ENCODE measurements at regions not wholly inside any gene's neighbourhood (a gene's known extent, or its start where the extent isn't known, plus 50 kb on each side); places are given as distances from the start of the nearest gene placed in this dataset.
"Not testable (repeated sequence)": the region's sequence is repeated elsewhere in the genome, so short reads cannot be mapped to it uniquely, and the experiment has no call there.

DNA sequence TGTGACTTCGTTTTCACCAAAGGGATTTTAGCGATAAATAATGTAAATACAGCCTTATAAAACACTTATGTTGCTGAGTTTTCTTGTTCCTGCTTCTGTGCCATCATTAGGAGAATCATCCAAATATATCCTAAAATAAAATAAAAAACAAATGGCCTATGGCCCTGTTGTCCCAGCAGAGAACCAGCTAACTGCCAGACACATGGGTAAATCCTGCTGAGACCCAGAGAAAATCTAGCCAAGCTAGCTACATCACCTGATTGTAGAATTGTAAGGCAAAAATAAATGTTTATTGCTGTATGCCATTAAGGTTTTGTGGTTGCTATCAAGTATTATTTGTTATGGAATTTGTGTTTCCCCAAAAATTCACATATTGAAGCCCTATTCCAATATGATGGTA is 631.2 kb upstream of the SYNCRIP start:
- no peak for DNase-seq (ENCODE audit: low read depth)

DNA sequence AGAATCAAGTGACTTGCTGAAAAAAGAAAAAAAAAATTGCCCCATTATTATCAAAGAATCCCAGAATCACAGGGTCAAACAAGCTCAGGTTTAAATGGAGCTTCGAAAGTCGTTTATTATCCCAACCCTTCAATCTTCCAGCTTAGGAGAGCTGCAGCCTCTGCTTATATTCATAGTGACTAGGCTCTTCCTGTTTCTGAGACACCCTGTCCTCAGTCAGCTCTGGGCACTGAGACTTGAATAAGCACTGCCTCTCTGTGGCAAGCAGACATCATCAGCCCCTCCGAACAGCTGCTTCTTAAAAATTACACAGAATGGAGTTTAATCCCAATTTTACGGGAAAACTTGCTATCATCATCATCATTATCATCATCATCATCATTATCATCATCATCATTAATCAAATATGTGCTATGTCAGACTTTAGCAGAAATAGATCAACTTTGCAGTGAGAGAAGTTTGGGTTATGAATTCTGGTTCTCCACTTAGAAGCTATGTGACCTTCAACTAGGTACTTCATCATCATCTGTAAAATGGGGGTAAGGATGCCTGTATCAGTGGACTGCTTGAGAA is 614.0 kb upstream of the SYNCRIP start:
- DNase-seq (ENCODE audit: low read depth), result no peak

GRCh38 chr6:86255973-86256372 is 613.3 kb upstream of the SYNCRIP start:
- DNase-seq (ENCODE audit: low read depth), result no peak

DNA sequence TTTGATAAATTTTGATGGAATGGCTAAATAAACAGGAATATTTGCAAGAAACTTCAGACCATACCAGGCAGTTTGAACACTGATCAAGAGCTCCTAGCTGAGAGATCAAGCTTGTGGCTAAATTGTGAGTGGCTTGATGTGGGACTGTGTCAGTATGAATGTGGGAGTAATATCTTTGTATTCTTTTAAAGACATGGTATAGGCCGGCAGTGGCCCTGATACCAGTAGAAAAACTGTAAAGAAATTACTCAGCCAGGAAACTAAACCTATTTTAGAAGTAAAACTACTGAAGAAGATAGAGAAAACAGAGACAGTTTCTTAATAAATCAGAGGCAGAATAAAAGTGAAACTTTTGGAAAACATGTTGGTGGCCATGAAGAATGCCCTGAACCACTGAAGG is 608.4 kb upstream of the SYNCRIP start:
- DNase-seq (ENCODE audit: low read depth), result no peak

- DNase-seq (ENCODE audit: low read depth), result no peak
Observed at GRCh38 chr6:86217906-86218305, 575.2 kb upstream of the SYNCRIP start.

DNA sequence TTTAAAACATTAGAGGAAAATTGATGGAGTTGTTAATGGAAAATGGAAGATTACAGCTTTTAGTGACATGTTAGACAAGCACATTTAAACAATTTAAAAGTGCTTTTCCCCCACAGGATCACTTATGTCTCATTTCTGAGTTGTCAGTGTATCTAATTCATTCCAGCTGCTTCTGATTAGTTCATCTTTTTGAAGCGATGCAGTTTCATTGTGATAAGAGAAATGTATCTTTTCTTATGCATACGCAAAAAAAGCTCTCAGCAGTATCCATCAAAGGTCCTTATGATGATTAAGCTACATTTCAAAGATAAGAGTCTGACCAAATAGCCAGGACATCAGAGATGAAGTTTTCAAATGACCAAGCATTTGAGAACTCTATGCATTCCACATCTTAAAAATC is 572.6 kb upstream of the SYNCRIP start:
- DNase-seq (ENCODE audit: low read depth), result no peak

DNA sequence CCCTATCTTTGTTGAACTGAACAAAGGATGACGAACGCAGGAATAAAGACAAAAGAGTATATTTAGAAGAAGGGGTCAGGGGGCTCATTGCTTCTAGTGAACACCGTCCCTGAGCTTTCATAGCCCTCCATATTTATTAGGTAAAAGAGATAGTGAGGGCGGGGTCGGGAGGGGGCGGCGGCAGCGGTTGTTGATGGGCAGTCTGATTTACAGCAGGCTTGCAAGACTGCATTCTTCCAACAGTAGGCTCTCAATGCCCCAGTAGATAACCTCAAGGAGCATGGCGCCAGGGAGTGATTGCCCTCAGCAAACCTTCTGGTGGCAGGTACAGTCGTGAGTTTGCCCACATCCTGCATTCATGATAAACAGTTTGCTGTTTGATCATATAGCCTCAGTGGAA is 563.3 kb upstream of the SYNCRIP start:
- DNase-seq (ENCODE audit: low read depth), result no peak

- DNase-seq (ENCODE audit: low read depth), result no peak
Observed at GRCh38 chr6:86203044-86203443, 560.4 kb upstream of the SYNCRIP start.

- DNase-seq (ENCODE audit: low read depth), result no peak
Observed at GRCh38 chr6:86193821-86194220, 551.1 kb upstream of the SYNCRIP start.

GRCh38 chr6:86192123-86192522 is 549.4 kb upstream of the SYNCRIP start:
- DNase-seq (ENCODE audit: low read depth), result no peak

- not testable (repeated sequence) for DNase-seq (ENCODE audit: low read depth)
Observed at GRCh38 chr6:86175149-86175548, 532.5 kb upstream of the SYNCRIP start.

- no peak for DNase-seq (ENCODE audit: low read depth)
Observed at GRCh38 chr6:86154852-86155251, 512.2 kb upstream of the SYNCRIP start.

GRCh38 chr6:86153521-86153920 is 510.8 kb upstream of the SYNCRIP start:
- DNase-seq (ENCODE audit: low read depth), result no peak

GRCh38 chr6:86152546-86152945 is 509.9 kb upstream of the SYNCRIP start:
- DNase-seq (ENCODE audit: low read depth), result no peak

DNA sequence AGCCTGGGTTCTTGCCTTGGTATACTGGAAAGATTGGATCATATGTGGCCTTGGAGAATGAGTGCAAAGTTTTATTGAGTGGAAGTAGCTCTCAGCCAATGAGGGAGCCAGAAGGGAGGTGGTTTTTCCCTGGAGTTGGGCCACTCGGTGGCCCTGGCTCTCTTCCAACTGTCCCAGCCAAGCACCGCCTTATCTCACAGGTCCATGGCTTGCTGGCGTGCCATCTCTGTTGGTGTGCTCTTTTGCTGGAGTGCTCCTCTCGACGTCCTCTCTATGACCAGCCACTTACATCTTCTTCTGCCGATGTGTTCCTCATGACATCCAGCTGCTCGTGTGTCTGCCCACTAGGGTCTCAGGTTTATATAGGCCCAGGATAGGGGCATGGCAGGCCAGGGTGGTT is 505.9 kb upstream of the SYNCRIP start:
- no peak for DNase-seq (ENCODE audit: low read depth)

DNA sequence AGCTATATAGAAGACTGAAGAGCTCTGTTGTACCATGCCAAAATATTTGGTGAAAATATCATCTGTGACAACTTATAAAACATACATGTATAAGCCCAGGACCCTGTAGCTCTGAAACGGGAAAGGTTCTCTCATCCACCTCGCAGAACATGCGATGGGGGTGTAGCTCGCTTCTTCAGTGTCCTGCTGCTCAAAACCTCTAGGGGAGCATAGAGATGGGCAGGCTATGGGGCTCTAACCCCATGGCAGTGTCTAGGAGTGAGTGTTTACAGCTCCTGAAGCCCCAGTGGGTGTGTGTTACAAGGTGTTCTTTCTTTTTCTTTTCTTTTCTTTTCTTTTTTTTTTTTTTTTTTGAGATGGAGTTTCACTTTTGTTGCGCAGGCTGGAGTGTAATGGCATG is 505.2 kb upstream of the SYNCRIP start:
- DNase-seq (ENCODE audit: low read depth), result no peak

DNA sequence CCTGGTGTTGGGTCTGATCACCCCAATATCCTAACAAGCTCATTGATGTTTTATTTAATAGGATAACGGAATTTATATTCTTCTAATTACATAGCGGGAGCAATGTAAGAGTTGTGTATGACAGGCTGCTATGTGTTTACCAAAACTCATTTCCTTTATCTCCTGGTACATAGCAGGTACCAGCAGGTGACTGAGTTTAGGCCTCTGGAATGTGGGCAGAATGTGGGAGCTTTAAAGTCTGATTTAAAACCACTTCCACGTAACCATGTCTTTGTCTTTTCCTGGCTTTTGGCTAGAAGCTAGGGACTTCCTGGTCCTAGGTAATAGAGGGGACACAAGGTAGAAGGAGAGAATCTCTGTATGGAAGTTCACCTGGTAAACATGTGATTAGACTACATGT is 504.6 kb upstream of the SYNCRIP start:
- DNase-seq (ENCODE audit: low read depth), result no peak

- not testable (repeated sequence) for DNase-seq (ENCODE audit: low read depth)
Observed at GRCh38 chr6:86146751-86147150, 504.1 kb upstream of the SYNCRIP start.

- no peak for DNase-seq (ENCODE audit: low read depth)
Observed at GRCh38 chr6:86142326-86142725, 499.6 kb upstream of the SYNCRIP start.

GRCh38 chr6:86128130-86128814 is 485.6 kb upstream of the SYNCRIP start:
- no peak for DNase-seq (ENCODE audit: low read depth)

GRCh38 chr6:86122086-86122485 is 479.4 kb upstream of the SYNCRIP start:
- DNase-seq (ENCODE audit: low read depth), result no peak

- DNase-seq (ENCODE audit: low read depth), result no peak
Observed at GRCh38 chr6:86118271-86118670, 475.6 kb upstream of the SYNCRIP start.

GRCh38 chr6:86107985-86108384 is 465.3 kb upstream of the SYNCRIP start:
- no peak for DNase-seq (ENCODE audit: low read depth)
